Psoas muscle (tissue), 7 donors: ENCODE measurements at regions not wholly inside any gene's neighbourhood (a gene's known extent, or its start where the extent isn't known, plus 50 kb on each side); places are given as distances from the start of the nearest gene placed in this dataset.

ENCODE experiments used
- ATAC-seq, 4 donors: fragments of 200-7000 bp; cut with Tn5 transposase; one replicate each; pipeline ENCODE4 v1.9.1; 2020; ENCODE audit warnings: moderate library complexity in 3 of 4, mild to moderate bottlenecking in 2 of 4
- DNase-seq, 2 donors: peaks; one replicate each; pipeline ENCODE4 v3.0.0-alpha.2; 2020
- H3K27ac ChIP-seq: fragments of 200-600 bp; one replicate; pipeline ENCODE4 v1.8.0; 2022
- H3K27me3 ChIP-seq, 3 donors: fragments of 200-600 bp in 1 of 3; one replicate each; pipeline versions ENCODE4 v1.6.1 to v1.8.0; 2013 to 2022; ENCODE audit warnings: low read length in 2 of 3, mild to moderate bottlenecking in 2 of 3, moderate library complexity in 1 of 3; ENCODE audit not compliant: insufficient read depth in 3 of 3
- H3K36me3 ChIP-seq, 2 donors: fragments of 200-600 bp in 1 of 2; one replicate each; pipeline versions ENCODE4 v1.6.1 to v1.8.0; 2013 to 2022; ENCODE audit warnings: low read depth in 1 of 2, mild to moderate bottlenecking in 1 of 2, moderate library complexity in 1 of 2; ENCODE audit not compliant: insufficient read depth in 1 of 2
- H3K4me1 ChIP-seq: fragments of 200-600 bp; one replicate; pipeline ENCODE4 v1.8.0; 2022
- H3K4me3 ChIP-seq: fragments of 200-600 bp; one replicate; pipeline ENCODE4 v1.8.0; 2022; ENCODE audit warnings: mild to moderate bottlenecking
- H3K9me3 ChIP-seq: fragments of 200-600 bp; one replicate; pipeline ENCODE4 v1.8.0; 2022
- CTCF ChIP-seq: fragments of 200-600 bp; IDR thresholded peaks from one replicate; pipeline ENCODE4 v1.8.0; 2022; ENCODE audit warnings: antibody characterized with exemption
- WGBS, 3 donors: extraction: QIAGEN DNeasy Blood & Tissue Kit; methylation state at CpG; one replicate each; pipeline versions ENCODE4 v1.1.6 to v1.1.7; 2013; 5-methylcytosine and 5-hydroxymethylcytosine counted together
- intact Hi-C, 2 donors: fragments of 100-400 bp; cut with DNase I; formaldehyde crosslinking; loops; one replicate each; pipeline versions ENCODE4 v1.11.0 to v1.14.2; 2022
- donor health status: healthy with polysubstance abuse.
- donor health status: DM: no; HTN: no; CAD: no; lungs with moderate emphysema.
- donor health status: Bipolar disorder and iron deficiency.
- donor health status: healthy.
- donor health status: DM: yes; HTN: yes; CAD: no.
- donor health status: DM: no; HTN: no; CAD: no.
- donor health status: DM: yes; HTN: yes; CAD: no.

- DNase-seq (no peak), ATAC-seq (no peak)
- Histone ChIP-seq H3K9me3 (no peaks in the 10 kb centered on the region), H3K27me3 (no peaks in the 10 kb centered on the region), H3K4me3 (no peak overlapping the region), H3K36me3 (no peaks in the 10 kb centered on the region), H3K27ac (no peak overlapping the region), H3K4me1 (no peaks in the 10 kb centered on the region)
- intact Hi-C loops, result no loop called here
- 93 to 99% (median 97%) methylated on average over 3 of the region's 3 CpGs for WGBS, 3 donors
- TF ChIP-seq CTCF, result no peak
Observed at GRCh38 chr13:99642841-99643240, 141.6 kb downstream of the TM9SF2 start.

GRCh38 chr13:99642006-99642405 lies 140.7 kb downstream of the TM9SF2 start:
- Histone ChIP-seq H3K4me3 (no peak overlapping the region), H3K36me3 (no peaks in the 10 kb centered on the region), H3K27ac (no peak overlapping the region), H3K9me3 (no peaks in the 10 kb centered on the region), H3K27me3 (no peaks in the 10 kb centered on the region), H3K4me1 (no peaks in the 10 kb centered on the region)
- WGBS, 3 donors, result 98 to 99% (median 98%) methylated on average over 4 of the region's 4 CpGs
- DNase-seq (no peak), ATAC-seq (no peak)
- intact Hi-C loops, result no loop called here
- no peak for TF ChIP-seq CTCF

- TF ChIP-seq CTCF, result no peak
- Histone ChIP-seq H3K36me3 (no peaks in the 10 kb centered on the region), H3K4me3 (no peak overlapping the region), H3K4me1 (no peaks in the 10 kb centered on the region), H3K27me3 (no peaks in the 10 kb centered on the region), H3K27ac (no peak overlapping the region), H3K9me3 (no peaks in the 10 kb centered on the region)
- 71 to 80% (median 78%) methylated on average over 3 of the region's 3 CpGs for WGBS, 3 donors
- DNase-seq (no peak), ATAC-seq (no peak)
- intact Hi-C loops, result no loop called here
Observed at GRCh38 chr13:99640260-99640659, 139.0 kb downstream of the TM9SF2 start.

GRCh38 chr13:99639126-99639525 lies 137.9 kb downstream of the TM9SF2 start:
- TF ChIP-seq CTCF, result no peak

GRCh38 chr13:99636728-99637353 lies 135.6 kb downstream of the TM9SF2 start:
- ATAC-seq (no peak), DNase-seq (no peak)
- H3K27ac ChIP-seq, result no peak overlapping the region
- intact Hi-C loops, result no loop called here
- no peaks in the 10 kb centered on the region for H3K9me3 ChIP-seq
- no peaks in the 10 kb centered on the region for H3K4me1 ChIP-seq
- H3K4me3 ChIP-seq, result no peak overlapping the region
- H3K27me3 ChIP-seq, result no peaks in the 10 kb centered on the region
- WGBS, 3 donors, result 92 to 97% (median 95%) methylated on average over 7 of the region's 7 CpGs
- H3K36me3 ChIP-seq, result no peaks in the 10 kb centered on the region
- TF ChIP-seq CTCF, result no peak

More at GRCh38 chr13:99639126-99639525, 137.9 kb downstream of the TM9SF2 start:
- no peak for DNase-seq
- Histone ChIP-seq H3K9me3 (no peaks in the 10 kb centered on the region), H3K4me1 (no peaks in the 10 kb centered on the region), H3K4me3 (no peak overlapping the region), H3K27me3 (no peaks in the 10 kb centered on the region), H3K36me3 (no peaks in the 10 kb centered on the region), H3K27ac (no peak overlapping the region)
- no peak for ATAC-seq
- intact Hi-C loops, result no loop called here
- 63 to 76% (median 76%) methylated on average over 4 of the region's 4 CpGs for WGBS, 3 donors
